Ovary (tissue), 3 donors: ENCODE measurements at regions not wholly inside any gene's neighbourhood (a gene's known extent, or its start where the extent isn't known, plus 50 kb on each side); places are given as distances from the start of the nearest gene placed in this dataset.

ENCODE experiments used
- EP300 ChIP-seq: sonication (generic); formaldehyde crosslinking; IDR thresholded peaks from one replicate; pipeline ENCODE4 v1.6.1; 2017; ENCODE audit warnings: antibody characterized with exemption
- POLR2A ChIP-seq: fragments of 450-650 bp; IDR thresholded peaks from one replicate; pipeline ENCODE4 v1.6.1; 2017; ENCODE audit warnings: antibody characterized with exemption, mild to moderate bottlenecking, moderate library complexity
- TF ChIP-seq, protein P1 (sequence below), 3 donors: fragments of 450-650 bp in 2 of 3; fragments of 200-600 bp in 1 of 3; IDR thresholded peaks; one replicate each; pipeline versions ENCODE4 v1.5.1 to v1.8.0; 2016 to 2022; ENCODE audit warnings: antibody characterized with exemption in 3 of 3, mild to moderate bottlenecking in 1 of 3
- donor health status: DM: no; HTN: no; CAD: no.

- TF ChIP-seq, protein P1, sequence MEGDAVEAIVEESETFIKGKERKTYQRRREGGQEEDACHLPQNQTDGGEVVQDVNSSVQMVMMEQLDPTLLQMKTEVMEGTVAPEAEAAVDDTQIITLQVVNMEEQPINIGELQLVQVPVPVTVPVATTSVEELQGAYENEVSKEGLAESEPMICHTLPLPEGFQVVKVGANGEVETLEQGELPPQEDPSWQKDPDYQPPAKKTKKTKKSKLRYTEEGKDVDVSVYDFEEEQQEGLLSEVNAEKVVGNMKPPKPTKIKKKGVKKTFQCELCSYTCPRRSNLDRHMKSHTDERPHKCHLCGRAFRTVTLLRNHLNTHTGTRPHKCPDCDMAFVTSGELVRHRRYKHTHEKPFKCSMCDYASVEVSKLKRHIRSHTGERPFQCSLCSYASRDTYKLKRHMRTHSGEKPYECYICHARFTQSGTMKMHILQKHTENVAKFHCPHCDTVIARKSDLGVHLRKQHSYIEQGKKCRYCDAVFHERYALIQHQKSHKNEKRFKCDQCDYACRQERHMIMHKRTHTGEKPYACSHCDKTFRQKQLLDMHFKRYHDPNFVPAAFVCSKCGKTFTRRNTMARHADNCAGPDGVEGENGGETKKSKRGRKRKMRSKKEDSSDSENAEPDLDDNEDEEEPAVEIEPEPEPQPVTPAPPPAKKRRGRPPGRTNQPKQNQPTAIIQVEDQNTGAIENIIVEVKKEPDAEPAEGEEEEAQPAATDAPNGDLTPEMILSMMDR (IDR thresholded peaks at IDR 0.05), result no peak
- TF ChIP-seq EP300, result no peak
- TF ChIP-seq POLR2A, result no peak
Observed at GRCh38 chr18:60755134-60755533, 382.6 kb upstream of the MC4R start.
